WTC11 (cell line): ENCODE measurements at regions not wholly inside any gene's neighbourhood (a gene's known extent, or its start where the extent isn't known, plus 50 kb on each side); places are given as distances from the start of the nearest gene placed in this dataset.

Source experiments
- ARID4B ChIP-seq: sonication (generic); formaldehyde crosslinking; IDR thresholded peaks from 2 replicates; pipeline ENCODE4 v1.8.0; 2023; ENCODE audit warnings: missing genetic modification reagents, mild to moderate bottlenecking, borderline replicate concordance
- CTCF ChIP-seq: fragments of 200-600 bp; IDR thresholded peaks from 2 replicates; pipeline ENCODE4 v1.8.0; 2022; ENCODE audit warnings: antibody characterized with exemption
- EMX1 ChIP-seq: fragments of 250-450 bp; sonication (Bioruptor Pico); IDR thresholded peaks from 2 replicates; pipeline ENCODE4 v1.8.0; 2021; ENCODE audit warnings: mild to moderate bottlenecking
- ESRRA ChIP-seq: sonication (generic); formaldehyde crosslinking; IDR thresholded peaks from 2 replicates; pipeline ENCODE4 v1.8.1; 2022; ENCODE audit warnings: mild to moderate bottlenecking, missing genetic modification reagents, borderline replicate concordance
- IRF1 ChIP-seq: sonication (generic); formaldehyde crosslinking; IDR thresholded peaks from 2 replicates; pipeline ENCODE4 v1.8.0; 2023; ENCODE audit warnings: missing genetic modification reagents
- MAX ChIP-seq: sonication (generic); formaldehyde crosslinking; IDR thresholded peaks from 2 replicates; pipeline ENCODE4 v1.8.0; 2022; ENCODE audit warnings: mild to moderate bottlenecking, missing genetic modification reagents
- NR2C2 ChIP-seq: sonication (generic); formaldehyde crosslinking; IDR thresholded peaks from 2 replicates; pipeline ENCODE4 v1.8.0; 2022; ENCODE audit warnings: mild to moderate bottlenecking, missing genetic modification reagents
- PRDM15 ChIP-seq: sonication (generic); formaldehyde crosslinking; IDR thresholded peaks from 2 replicates; pipeline ENCODE4 v1.8.0; 2022; ENCODE audit warnings: missing genetic modification reagents
- TCF7 ChIP-seq: sonication (generic); formaldehyde crosslinking; IDR thresholded peaks from 2 replicates; pipeline ENCODE4 v1.8.0; 2022; ENCODE audit warnings: mild to moderate bottlenecking, low read depth, missing genetic modification reagents, moderate library complexity
- TEAD1 ChIP-seq: sonication (generic); formaldehyde crosslinking; IDR thresholded peaks from 2 replicates; pipeline ENCODE4 v1.8.0; 2022; ENCODE audit warnings: mild to moderate bottlenecking, missing genetic modification reagents
- USF2 ChIP-seq: sonication (generic); formaldehyde crosslinking; IDR thresholded peaks from 2 replicates; pipeline ENCODE4 v1.8.1; 2023; ENCODE audit warnings: mild to moderate bottlenecking, missing genetic modification reagents, moderate library complexity
- ZNF138 ChIP-seq: sonication (generic); formaldehyde crosslinking; conservative IDR thresholded peaks from 2 replicates; pipeline ENCODE4 v1.8.1; 2022; ENCODE audit warnings: mild to moderate bottlenecking, moderate library complexity, missing genetic modification reagents
- ZNF263 ChIP-seq: sonication (generic); formaldehyde crosslinking; IDR thresholded peaks from 2 replicates; pipeline ENCODE4 v1.8.1; 2022; ENCODE audit warnings: low read depth, mild to moderate bottlenecking, moderate library complexity, missing genetic modification reagents

GRCh38 chr7:41097501-41097900 lies 605.4 kb downstream of the INHBA start:
- TF ChIP-seq CTCF (no peak), ZNF138 (CRISPR knock-in tag) (no peak), EMX1 (CRISPR knock-in tag) (no peak), TEAD1 (CRISPR knock-in tag) (no peak), IRF1 (no peak), ARID4B (CRISPR knock-in tag) (no peak), MAX (CRISPR knock-in tag) (no peak), PRDM15 (CRISPR knock-in tag) (no peak), ZNF263 (no peak), TCF7 (CRISPR knock-in tag) (no peak), NR2C2 (CRISPR knock-in tag) (no peak), ESRRA (no peak), USF2 (CRISPR knock-in tag) (no peak)
